Esophagus squamous epithelium (tissue), 5 donors: ENCODE measurements at regions not wholly inside any gene's neighbourhood (a gene's known extent, or its start where the extent isn't known, plus 50 kb on each side); places are given as distances from the start of the nearest gene placed in this dataset.

Source experiments
- DNase-seq: peaks from one replicate; lab custom pipeline; 2025; lab: John Stamatoyannopoulos, UW
- H3K27ac ChIP-seq, 4 donors: fragments of 200-600 bp; sonication (generic); one replicate each; pipeline ENCODE4 v1.5.1; 2016 to 2019; ENCODE audit warnings: mild to moderate bottlenecking in 1 of 4
- H3K27me3 ChIP-seq, 4 donors: fragments of 200-600 bp; sonication (generic); 1 replicate in 3 of 4; 2 replicates in 1 of 4; pipeline versions ENCODE4 v1.5.1 to v1.6.0; 2017 to 2021; ENCODE audit warnings: antibody characterized with exemption in 1 of 4
- H3K36me3 ChIP-seq, 3 donors: fragments of 200-600 bp; sonication (generic); one replicate each; pipeline ENCODE4 v1.5.1; 2016 to 2019
- H3K4me1 ChIP-seq, 3 donors: fragments of 200-600 bp; sonication (generic); one replicate each; pipeline ENCODE4 v1.5.1; 2017 to 2019
- H3K4me3 ChIP-seq, 4 donors: fragments of 200-600 bp; sonication (generic); 1 replicate in 3 of 4; 2 replicates in 1 of 4; pipeline ENCODE4 v1.5.1; 2016 to 2019; ENCODE audit warnings: mild to moderate bottlenecking in 2 of 4, moderate library complexity in 1 of 4
- H3K9me3 ChIP-seq, 3 donors: fragments of 200-600 bp; sonication (generic); one replicate each; pipeline ENCODE4 v1.5.1; 2016 to 2019
- POLR2A ChIP-seq, 4 donors: fragments of 450-650 bp; IDR thresholded peaks; one replicate each; pipeline ENCODE4 v1.6.1; 2017; ENCODE audit warnings: antibody characterized with exemption in 4 of 4, mild to moderate bottlenecking in 4 of 4, moderate library complexity in 3 of 4
- WGBS, 2 donors: methylation state at CpG; one replicate each; pipeline ENCODE4 v1.1.5; 2018; 5-methylcytosine and 5-hydroxymethylcytosine counted together
- intact Hi-C: fragments of 100-400 bp; cut with DNase I; formaldehyde crosslinking; loops from one replicate; pipeline ENCODE4 v1.15.0; 2022
- TF ChIP-seq, protein P1 (sequence below), 6 experiments: fragments of 450-650 bp in 4 of 6; fragments of 200-600 bp in 2 of 6; sonication (generic) in 2 of 6; IDR thresholded peaks; one replicate each; pipeline ENCODE4 v1.5.1; 2016 to 2019; ENCODE audit warnings: antibody characterized with exemption in 6 of 6, mild to moderate bottlenecking in 4 of 6, moderate library complexity in 4 of 6
- donor health status: DM: yes; HTN: yes; CAD: no.

GRCh38 chr6:106022801-106023200 is 63.3 kb upstream of the PRDM1 start:
- no peaks in the 10 kb centered on the region for H3K27me3 ChIP-seq
- WGBS, 2 donors, result 91 to 93% methylated on average over 5 of the region's 5 CpGs
- intact Hi-C loops, result no loop called here
- H3K27ac ChIP-seq, result no peak overlapping the region
- TF ChIP-seq, protein P1, sequence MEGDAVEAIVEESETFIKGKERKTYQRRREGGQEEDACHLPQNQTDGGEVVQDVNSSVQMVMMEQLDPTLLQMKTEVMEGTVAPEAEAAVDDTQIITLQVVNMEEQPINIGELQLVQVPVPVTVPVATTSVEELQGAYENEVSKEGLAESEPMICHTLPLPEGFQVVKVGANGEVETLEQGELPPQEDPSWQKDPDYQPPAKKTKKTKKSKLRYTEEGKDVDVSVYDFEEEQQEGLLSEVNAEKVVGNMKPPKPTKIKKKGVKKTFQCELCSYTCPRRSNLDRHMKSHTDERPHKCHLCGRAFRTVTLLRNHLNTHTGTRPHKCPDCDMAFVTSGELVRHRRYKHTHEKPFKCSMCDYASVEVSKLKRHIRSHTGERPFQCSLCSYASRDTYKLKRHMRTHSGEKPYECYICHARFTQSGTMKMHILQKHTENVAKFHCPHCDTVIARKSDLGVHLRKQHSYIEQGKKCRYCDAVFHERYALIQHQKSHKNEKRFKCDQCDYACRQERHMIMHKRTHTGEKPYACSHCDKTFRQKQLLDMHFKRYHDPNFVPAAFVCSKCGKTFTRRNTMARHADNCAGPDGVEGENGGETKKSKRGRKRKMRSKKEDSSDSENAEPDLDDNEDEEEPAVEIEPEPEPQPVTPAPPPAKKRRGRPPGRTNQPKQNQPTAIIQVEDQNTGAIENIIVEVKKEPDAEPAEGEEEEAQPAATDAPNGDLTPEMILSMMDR (IDR thresholded peaks at IDR 0.05), result no peak
- TF ChIP-seq POLR2A (IDR thresholded peaks at IDR 0.05), result no peak
- H3K9me3 ChIP-seq, result no peaks in the 10 kb centered on the region
- H3K4me3 ChIP-seq, result no peak overlapping the region
- H3K4me1 ChIP-seq, result peaks cover 0 to 6% (median 0%) of the 10 kb centered on the region in 3 donors
- DNase-seq, result no peak
- H3K36me3 ChIP-seq, result no peaks in the 10 kb centered on the region

DNA sequence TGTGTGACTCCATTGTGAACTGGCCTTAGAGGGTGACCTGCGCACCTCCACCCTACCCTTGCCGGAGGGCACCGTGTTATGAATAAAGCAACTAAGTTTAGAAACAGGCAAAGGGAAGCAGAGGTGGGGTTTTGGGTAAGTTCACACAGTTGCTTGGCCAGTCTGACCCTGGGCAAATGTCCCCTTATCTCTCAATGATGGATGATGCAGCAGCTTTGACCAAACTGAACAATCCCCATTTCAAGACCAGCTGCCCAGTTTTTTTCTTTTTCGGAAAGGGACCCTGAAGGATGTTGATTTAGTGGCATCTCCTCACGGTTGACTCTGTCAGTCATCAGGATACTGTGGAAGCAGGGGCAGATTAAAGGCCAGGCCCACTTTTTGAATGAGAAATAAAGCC is 68.7 kb upstream of the PRDM1 start:
- no peaks in the 10 kb centered on the region for H3K9me3 ChIP-seq
- H3K36me3 ChIP-seq, result no peaks in the 10 kb centered on the region
- TF ChIP-seq, protein P1 (IDR thresholded peaks at IDR 0.05), result no peak
- no peak for TF ChIP-seq POLR2A (IDR thresholded peaks at IDR 0.05)
- intact Hi-C loops, result no loop called here
- DNase-seq, result no peak
- H3K4me1 ChIP-seq, result peaks cover 0 to 6% (median 0%) of the 10 kb centered on the region in 3 donors
- no peaks in the 10 kb centered on the region for H3K27me3 ChIP-seq
- H3K4me3 ChIP-seq, result no peak overlapping the region
- H3K27ac ChIP-seq, result no peak overlapping the region
- 82 to 84% methylated on average over 5 of the region's 5 CpGs for WGBS, 2 donors

- Histone ChIP-seq H3K9me3 (no peaks in the 10 kb centered on the region), H3K27ac (no peak overlapping the region), H3K4me3 (no peak overlapping the region), H3K36me3 (no peaks in the 10 kb centered on the region), H3K27me3 (no peaks in the 10 kb centered on the region), H3K4me1 (no peaks in the 10 kb centered on the region)
- TF ChIP-seq, protein P1 (IDR thresholded peaks at IDR 0.05), result no peak
- TF ChIP-seq POLR2A (IDR thresholded peaks at IDR 0.05), result no peak
- no peak for DNase-seq
- 54 to 90% methylated on average over 2 of the region's 2 CpGs for WGBS, 2 donors
- intact Hi-C loops, result no loop called here
Observed at GRCh38 chr6:106014955-106015354, 71.2 kb upstream of the PRDM1 start.

DNA sequence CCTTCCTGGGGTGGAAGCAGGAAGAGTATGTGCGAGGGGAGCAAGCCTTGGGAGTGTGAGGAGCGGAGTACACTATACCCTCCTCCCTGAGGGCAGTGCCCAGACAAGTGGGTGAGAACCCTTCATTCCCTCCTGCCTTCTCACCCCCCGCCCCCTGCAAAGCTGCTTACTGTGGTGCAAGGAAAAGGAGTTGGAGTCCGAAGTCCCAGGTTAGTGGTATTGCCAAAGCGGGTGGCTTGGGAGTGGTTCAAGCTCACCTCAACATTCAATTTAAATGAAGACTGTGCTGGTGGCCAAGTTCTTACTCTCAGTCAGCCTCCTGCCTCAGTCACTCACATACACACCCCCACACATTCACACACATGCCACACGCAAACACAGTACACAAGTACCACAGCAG is 74.7 kb upstream of the PRDM1 start:
- TF ChIP-seq, protein P1 (IDR thresholded peaks at IDR 0.05), result no peak
- TF ChIP-seq POLR2A (IDR thresholded peaks at IDR 0.05), result no peak
- no peaks in the 10 kb centered on the region for H3K9me3 ChIP-seq
- no peak overlapping the region for H3K27ac ChIP-seq
- no peaks in the 10 kb centered on the region for H3K4me1 ChIP-seq
- DNase-seq, result no peak
- H3K27me3 ChIP-seq, result no peaks in the 10 kb centered on the region
- H3K4me3 ChIP-seq, result no peak overlapping the region
- no peaks in the 10 kb centered on the region for H3K36me3 ChIP-seq
- intact Hi-C loops, result no loop called here
- WGBS, 2 donors, result 94 to 95% methylated on average over 4 to 5 of the region's 6 CpGs

DNA sequence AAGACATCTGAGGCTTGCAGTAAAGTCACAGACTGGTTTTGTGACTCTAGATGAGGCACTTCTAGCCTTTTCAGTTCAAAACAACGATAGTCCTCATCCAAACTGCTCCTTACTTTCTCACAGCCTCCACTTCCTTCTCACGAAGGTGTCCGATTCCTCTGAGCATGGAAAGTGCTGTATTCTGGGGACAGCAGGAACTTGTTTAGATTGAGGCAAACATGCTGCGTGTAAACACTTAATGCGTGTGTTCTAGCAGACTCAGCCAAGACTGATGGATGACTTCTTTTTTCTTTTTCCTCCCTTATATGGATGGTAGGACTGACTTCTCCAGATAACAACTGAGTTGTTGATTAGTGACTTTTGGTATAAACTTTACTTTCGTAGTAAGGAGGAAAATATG is 80.2 kb upstream of the PRDM1 start:
- Histone ChIP-seq H3K4me3 (no peak overlapping the region), H3K4me1 (no peaks in the 10 kb centered on the region), H3K9me3 (no peaks in the 10 kb centered on the region), H3K36me3 (no peaks in the 10 kb centered on the region), H3K27me3 (no peaks in the 10 kb centered on the region), H3K27ac (peak overlapping the region in 3 of 4 donors; percentile 26 to 50 (median 44))
- no peak for TF ChIP-seq POLR2A (IDR thresholded peaks at IDR 0.05)
- TF ChIP-seq, protein P1 (IDR thresholded peaks at IDR 0.05), result no peak
- DNase-seq, result no peak
- intact Hi-C loops, result no loop called here
- 74 to 85% methylated on average over 6 of the region's 6 CpGs for WGBS, 2 donors
